Neural progenitor cell (in vitro differentiated cells): ENCODE measurements at regions not wholly inside any gene's neighbourhood (a gene's known extent, or its start where the extent isn't known, plus 50 kb on each side); places are given as distances from the start of the nearest gene placed in this dataset.

Experiments used
- CTCF ChIP-seq: fragments of 200-600 bp; sonication (generic); IDR thresholded peaks from 2 replicates; pipeline ENCODE4 v1.5.1; 2017; ENCODE audit warnings: antibody characterized with exemption, mild to moderate bottlenecking
- EZH2phosphoT487 ChIP-seq: fragments of 200-600 bp; sonication (generic); IDR thresholded peaks from 2 replicates; pipeline ENCODE4 v1.6.1; 2017; ENCODE audit warnings: antibody characterized with exemption

GRCh38 chr2:155513248-155513647 lies 814.8 kb downstream of the KCNJ3 start:
- TF ChIP-seq CTCF = no peak
- TF ChIP-seq EZH2phosphoT487 = no peak
